Central memory CD4-positive, alpha-beta T cell (primary cell): ENCODE measurements at regions not wholly inside any gene's neighbourhood (a gene's known extent, or its start where the extent isn't known, plus 50 kb on each side); places are given as distances from the start of the nearest gene placed in this dataset.
"Not testable (repeated sequence)": the region's sequence is repeated elsewhere in the genome, so short reads cannot be mapped to it uniquely, and the experiment has no call there.

Experiments used
- DNase-seq: peaks from one replicate; pipeline ENCODE4 v3.0.0; 2022

GRCh38 chr6:27668442-27669294 lies 195.8 kb upstream of the ZNF184 start:
- no peak for DNase-seq

- DNase-seq = no peak
These were observed 194.9 kb upstream of the ZNF184 start for GRCh38 chr6:27667657-27668441.

DNA sequence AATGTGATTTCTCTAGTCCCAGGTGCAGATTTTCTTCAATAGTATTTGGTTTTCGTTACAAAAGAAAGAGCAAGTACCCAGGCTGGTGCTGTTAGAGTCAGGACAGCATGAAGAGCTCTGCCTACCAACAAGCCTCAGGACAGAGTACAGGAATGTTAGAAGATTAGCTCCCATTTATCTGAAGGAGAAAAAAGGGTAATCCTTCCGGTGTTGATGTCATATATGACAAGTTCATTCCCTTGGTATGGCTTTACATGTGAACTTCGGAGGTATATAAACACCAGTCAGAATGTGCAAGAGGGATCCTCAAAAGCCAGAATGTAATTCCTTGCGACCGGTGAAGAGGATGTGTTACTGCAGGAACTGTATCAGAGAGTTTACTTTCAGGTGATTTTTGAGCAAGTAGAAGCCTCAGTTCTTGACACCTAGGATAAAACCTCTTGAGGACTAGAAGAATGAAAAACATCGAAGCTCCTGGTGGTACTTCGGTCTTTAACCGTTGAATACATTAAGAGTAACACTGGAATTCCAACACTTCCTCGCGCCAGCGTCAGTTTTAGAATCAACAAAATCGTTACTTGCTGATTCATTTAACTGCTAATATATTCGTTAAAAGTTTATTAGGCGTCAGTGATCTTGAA lies 194.2 kb upstream of the ZNF184 start:
- DNase-seq = no peak

DNA sequence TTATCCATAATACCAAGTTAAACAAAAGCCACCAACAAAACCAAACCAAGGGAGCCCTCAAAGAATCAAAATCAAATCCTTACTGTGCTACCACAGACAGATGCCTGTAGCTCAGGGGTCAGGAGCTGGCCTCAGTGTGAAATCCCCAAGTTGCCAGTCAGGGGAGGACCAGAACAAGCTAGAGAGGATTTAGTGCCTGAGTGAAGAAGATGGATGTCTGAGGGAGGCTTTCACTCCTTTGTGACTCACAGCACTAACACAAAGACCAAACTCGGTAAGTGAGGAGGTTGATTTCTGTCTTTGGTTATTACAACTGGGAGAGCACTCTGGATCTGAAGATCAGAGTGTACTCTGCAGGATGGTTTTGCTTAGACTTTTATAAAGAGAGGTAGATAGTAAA lies 189.9 kb upstream of the ZNF184 start:
- no peak for DNase-seq

- not testable (repeated sequence) for DNase-seq
These were observed 189.3 kb upstream of the ZNF184 start for GRCh38 chr6:27662212-27662611.

DNA sequence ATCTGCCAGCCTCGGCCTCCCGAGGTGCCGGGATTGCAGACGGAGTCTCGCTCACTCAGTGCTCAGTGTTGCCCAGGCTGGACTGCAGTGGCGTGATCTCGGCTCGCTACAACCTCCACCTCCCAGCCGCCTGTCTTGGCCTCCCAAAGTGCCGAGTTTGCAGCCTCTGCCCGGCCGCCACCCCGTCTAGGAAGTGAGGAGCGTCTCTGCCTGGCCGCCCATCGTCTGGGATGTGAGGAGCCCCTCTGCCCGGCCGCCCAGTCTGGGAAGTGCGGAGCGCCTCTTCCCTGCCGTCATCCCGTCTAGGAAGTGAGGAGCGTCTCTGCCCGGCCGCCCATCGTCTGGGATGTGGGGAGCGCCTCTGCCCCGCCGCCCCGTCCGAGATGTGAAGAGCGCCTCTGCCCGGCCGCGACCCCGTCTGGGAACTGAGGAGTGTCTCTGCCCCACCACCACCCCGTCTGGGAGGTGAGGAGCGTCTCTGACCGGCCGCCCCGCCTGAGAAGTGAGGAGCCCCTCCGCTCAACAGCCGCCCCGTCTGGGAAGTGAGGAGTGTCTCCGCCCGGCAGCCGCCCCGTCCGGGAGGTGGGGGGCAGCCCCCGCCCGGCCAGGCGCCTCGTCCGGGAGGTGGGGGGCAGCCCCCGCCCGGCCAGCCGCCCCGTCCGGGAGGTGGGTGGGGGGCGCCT lies 180.4 kb upstream of the ZNF184 start:
- DNase-seq = not testable (repeated sequence)

DNA sequence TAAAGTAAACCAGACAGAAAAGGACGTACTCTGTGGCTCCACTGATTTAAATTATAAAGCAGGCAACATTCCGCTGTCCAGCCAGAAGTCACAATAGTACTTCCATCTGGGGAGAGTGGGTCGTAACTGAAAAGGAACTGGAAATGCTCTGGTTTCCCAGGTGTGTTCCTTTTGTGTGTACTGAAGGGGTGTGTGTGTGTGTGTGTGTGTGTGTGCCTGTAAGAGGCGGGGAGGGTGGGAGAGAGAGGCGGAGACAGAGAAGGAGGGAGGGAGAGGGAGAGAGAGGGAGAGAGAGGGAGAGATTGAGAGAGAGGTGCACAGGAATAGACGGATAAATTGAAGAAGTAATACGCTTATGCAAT lies 178.4 kb upstream of the ZNF184 start:
- no peak for DNase-seq

- DNase-seq = no peak
These were observed 177.9 kb upstream of the ZNF184 start for GRCh38 chr6:27650620-27651370.

GRCh38 chr6:27644528-27644927 lies 171.6 kb upstream of the ZNF184 start:
- no peak for DNase-seq

DNA sequence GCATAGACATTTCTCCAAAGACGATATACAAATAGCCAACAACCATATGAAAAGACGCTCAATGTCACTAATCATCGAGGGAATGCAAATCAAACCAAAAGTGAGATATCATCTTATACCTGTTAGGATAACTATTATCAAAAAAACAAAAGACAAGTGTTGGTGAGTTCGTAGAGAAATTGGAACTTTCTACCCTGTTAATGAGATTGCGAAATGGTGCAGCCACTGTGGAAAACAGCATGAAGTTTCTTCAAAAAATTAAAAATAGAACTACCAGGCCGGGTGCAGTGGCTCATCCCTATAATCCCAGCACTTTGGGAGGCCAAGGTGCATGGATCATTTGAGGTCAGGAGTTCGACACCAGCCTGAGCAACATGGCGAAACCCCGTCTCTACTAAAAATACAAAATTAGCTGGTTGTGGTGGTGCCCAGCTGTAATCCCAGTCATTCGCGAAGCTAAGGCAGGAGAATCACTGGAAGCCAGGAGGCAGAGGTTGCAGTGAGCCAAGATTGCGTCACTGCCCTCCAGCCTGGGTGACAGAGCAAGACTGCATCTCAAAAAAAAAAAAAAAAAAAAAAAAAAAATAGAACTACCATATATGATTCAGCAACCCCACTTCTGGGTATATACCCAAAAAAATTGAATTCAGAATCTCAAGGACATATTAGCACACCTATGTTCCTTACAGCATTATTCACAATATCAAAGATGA lies 170.0 kb upstream of the ZNF184 start:
- DNase-seq = no peak

- DNase-seq = not testable (repeated sequence)
These were observed 163.0 kb upstream of the ZNF184 start for GRCh38 chr6:27635886-27636285.

DNA sequence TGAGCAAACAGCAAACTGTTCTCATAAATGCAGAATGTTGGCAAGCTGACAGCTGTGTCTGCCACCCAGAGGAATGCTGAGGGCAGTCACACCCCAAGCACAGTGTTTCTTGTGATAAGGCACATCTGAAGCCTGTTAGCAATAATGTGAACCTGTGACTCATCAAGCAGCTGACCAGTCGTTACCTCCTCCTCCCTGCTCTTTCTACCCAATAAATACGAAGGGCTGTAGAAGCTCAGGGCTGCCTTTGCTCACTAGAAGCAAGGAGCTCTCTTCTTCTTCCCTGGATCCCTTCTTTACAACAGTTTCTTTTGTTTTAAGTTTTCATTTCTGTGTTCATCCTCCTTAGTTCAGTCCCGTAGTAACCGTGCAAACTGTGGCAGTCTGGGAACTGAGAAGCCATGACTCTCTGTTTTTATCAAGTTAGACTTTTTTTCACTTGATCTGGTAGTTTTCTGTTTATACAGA lies 160.3 kb upstream of the ZNF184 start:
- DNase-seq = not testable (repeated sequence)

- no peak for DNase-seq
These were observed 158.7 kb upstream of the ZNF184 start for GRCh38 chr6:27631609-27631916.

GRCh38 chr6:27630727-27631608 lies 158.1 kb upstream of the ZNF184 start:
- DNase-seq = no peak

DNA sequence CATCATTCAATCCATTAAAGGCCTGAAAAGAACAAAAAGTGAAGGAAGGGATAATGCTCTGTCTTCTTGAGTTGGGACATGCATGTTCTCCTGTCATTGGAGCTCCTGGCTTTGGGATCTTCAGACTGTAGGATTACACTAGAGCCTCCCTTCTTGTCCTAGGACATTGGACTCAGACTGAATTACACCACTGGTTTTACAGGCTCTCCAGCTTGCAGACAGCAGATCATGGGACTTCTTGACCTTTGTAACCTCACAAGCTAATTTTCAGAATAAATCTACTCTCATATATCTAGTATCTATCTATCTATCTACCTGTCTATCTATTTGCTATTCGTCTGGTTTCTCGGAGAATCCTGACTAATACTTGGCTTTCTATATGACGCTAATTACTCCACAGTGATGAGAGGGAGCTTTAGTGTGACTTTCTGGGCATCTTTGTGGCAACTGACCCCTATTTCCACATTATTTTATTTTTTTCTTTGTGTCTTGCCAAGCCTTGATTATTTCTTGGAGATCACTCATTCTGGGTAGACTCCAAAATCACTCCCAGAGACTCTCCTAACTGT lies 151.9 kb upstream of the ZNF184 start:
- DNase-seq = no peak

DNA sequence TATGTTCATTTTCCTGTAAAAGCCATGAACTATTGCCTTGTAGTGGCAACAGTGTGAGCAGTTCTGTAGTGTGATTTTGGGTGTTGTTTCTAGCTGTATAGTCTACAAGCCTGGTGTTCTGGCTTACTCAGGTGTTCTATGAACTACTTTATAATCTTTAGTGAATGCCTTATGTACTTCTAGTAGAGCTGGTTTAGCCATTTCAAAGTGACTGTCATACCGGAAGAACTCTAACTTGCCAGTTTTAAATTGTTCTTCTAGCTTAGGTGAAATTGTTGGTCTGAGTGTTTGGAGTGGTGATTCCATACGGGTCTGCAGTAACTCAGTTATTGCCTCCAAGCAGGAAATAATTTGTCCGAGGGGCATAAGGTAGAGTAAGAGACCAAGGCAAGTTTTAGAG lies 150.2 kb upstream of the ZNF184 start:
- no peak for DNase-seq

DNA sequence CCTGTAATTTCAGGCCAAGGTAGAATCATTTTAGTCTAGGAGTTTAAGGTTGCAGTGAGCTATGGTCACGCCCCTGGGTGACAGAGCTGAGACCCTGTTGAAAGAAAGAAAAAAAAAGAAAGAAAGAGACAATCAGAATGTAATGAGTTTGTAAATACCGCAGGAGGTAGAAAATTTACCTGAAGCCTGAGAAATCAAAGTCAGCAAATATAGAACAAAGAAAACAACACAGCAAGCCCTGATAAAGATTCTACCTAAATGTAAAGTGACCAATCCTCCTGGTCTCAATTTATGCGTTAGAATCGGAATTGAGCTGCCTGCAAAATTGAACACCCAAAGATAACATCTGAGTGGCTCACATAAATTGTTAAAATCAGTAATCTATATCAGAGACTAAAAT lies 146.5 kb upstream of the ZNF184 start:
- DNase-seq = no peak

DNA sequence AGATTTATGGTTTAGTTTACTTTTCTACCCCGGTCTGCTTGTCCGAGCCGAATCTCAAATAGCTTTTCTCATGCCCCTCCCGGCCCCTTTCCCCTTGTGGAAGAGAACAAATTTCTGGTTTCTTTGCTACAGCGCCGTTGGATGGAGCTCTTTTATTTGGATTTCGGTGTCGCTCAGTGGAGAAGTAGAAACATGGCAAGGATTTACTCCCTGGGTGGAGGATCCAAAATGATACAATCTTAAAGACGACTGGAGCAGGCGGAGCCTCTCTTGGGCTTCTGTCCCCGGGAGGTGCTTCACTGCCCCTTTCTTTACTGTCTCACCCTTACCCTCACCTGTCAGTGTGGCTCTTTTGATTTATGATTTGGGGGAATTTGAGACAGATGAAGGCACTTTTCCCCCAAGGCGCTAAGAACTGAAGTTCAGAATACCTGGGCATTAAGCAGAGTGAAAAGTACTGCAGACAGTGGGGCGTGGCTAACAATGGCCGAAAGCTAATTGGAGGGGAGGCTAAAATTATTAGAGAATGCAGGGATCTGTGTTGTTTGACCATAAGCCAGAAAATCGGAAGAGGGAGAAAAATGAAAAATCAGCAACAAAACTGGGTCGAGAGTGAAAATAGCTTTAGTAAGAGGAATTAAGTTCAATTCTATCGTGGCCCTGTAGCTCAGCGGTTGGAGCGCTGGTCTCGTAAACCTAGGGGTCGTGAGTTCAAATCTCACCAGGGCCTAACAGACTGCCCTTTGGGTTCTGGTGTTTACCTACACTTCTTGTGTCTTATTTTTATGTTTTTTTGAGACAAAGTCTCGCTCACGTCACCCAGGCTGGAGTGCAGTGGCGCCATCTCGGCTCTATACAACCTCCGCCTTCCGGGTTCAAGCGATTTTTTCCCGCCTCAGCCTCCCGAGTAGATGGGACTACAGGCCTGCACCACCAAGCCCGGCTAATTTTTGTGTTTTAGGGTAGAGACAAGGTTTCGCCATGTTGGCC lies 145.1 kb upstream of the ZNF184 start:
- DNase-seq = no peak
